ENCODE measurements at regions not wholly inside any gene's neighbourhood (a gene's known extent, or its start where the extent isn't known, plus 50 kb on each side); places are given as distances from the start of the nearest gene placed in this dataset.

- ChIA-PET POLR2A (no interaction called here), CTCF (interaction anchor here (1.0 kb wide), 1 partner anchor 17 kb away, joined by 3 read pairs; no protein-coding TSS in a partner anchor)
- no peak for TF ChIP-seq CTCF (IDR thresholded peaks at IDR 0.05; ENCODE audit: insufficient read depth, low read depth, low read length)
- H3K36me3 ChIP-seq (ENCODE audit: control insufficient read depth, insufficient read depth, low read length): no peaks in the 10 kb centered on the region
- H3K27me3 ChIP-seq (ENCODE audit: control insufficient read depth, insufficient read depth, low read length): no peaks in the 10 kb centered on the region
- no peak for DNase-seq (ENCODE audit: low read depth)
- H3K4me3 ChIP-seq (ENCODE audit: low read depth, low read length): no peak overlapping the region
These were observed 194.3 kb upstream of the IGFBP3 start for GRCh38 chr7:46115410-46115809.

GRCh38 chr7:46109437-46109836 lies 188.4 kb upstream of the IGFBP3 start:
- no peaks in the 10 kb centered on the region for H3K36me3 ChIP-seq (ENCODE audit: control insufficient read depth, insufficient read depth, low read length)
- no peak for DNase-seq (ENCODE audit: low read depth)
- no peak overlapping the region for H3K4me3 ChIP-seq (ENCODE audit: low read depth, low read length)
- POLR2A ChIA-PET: no interaction called here
- no peak for TF ChIP-seq CTCF (IDR thresholded peaks at IDR 0.05; ENCODE audit: insufficient read depth, low read depth, low read length)
- CTCF ChIA-PET: no interaction called here
- 0 out of 2 replicates have a peak, but pooled peaks cover 3% of the 10 kb centered on the region for H3K27me3 ChIP-seq (ENCODE audit: control insufficient read depth, insufficient read depth, low read length)

- TF ChIP-seq CTCF (IDR thresholded peaks at IDR 0.05; ENCODE audit: insufficient read depth, low read depth, low read length): no peak
- CTCF ChIA-PET: no interaction called here
- DNase-seq (ENCODE audit: low read depth): no peak
- H3K4me3 ChIP-seq (ENCODE audit: low read depth, low read length): no peak overlapping the region
- POLR2A ChIA-PET: no interaction called here
- no peaks in the 10 kb centered on the region for H3K36me3 ChIP-seq (ENCODE audit: control insufficient read depth, insufficient read depth, low read length)
- H3K27me3 ChIP-seq (ENCODE audit: control insufficient read depth, insufficient read depth, low read length): 0 out of 2 replicates have a peak, but pooled peaks cover 3% of the 10 kb centered on the region
These were observed 187.2 kb upstream of the IGFBP3 start for GRCh38 chr7:46108272-46108671.

- POLR2A ChIA-PET: no interaction called here
- DNase-seq (ENCODE audit: low read depth): no peak
- CTCF ChIA-PET: interaction anchor here (0.6 to 1.0 kb wide), 2 partner anchors 9 to 87 kb away, joined by 4 to 5 read pairs; no protein-coding TSS in a partner anchor
- no peak overlapping the region for H3K4me3 ChIP-seq (ENCODE audit: low read depth, low read length)
- H3K27me3 ChIP-seq (ENCODE audit: control insufficient read depth, insufficient read depth, low read length): 0 out of 2 replicates have a peak, but pooled peaks cover 3% of the 10 kb centered on the region
- no peaks in the 10 kb centered on the region for H3K36me3 ChIP-seq (ENCODE audit: control insufficient read depth, insufficient read depth, low read length)
- TF ChIP-seq CTCF (IDR thresholded peaks at IDR 0.05; ENCODE audit: insufficient read depth, low read depth, low read length): no peak
These were observed 186.6 kb upstream of the IGFBP3 start for GRCh38 chr7:46107610-46108217.

- TF ChIP-seq CTCF (IDR thresholded peaks at IDR 0.05; ENCODE audit: insufficient read depth, low read depth, low read length): no peak
- no peaks in the 10 kb centered on the region for H3K27me3 ChIP-seq (ENCODE audit: control insufficient read depth, insufficient read depth, low read length)
- POLR2A ChIA-PET: no interaction called here
- H3K4me3 ChIP-seq (ENCODE audit: low read depth, low read length): no peak overlapping the region
- H3K36me3 ChIP-seq (ENCODE audit: control insufficient read depth, insufficient read depth, low read length): no peaks in the 10 kb centered on the region
- CTCF ChIA-PET: interaction anchor here (1.8 kb wide), 1 partner anchor 177 kb away, joined by 4 read pairs; no protein-coding TSS in a partner anchor
- DNase-seq (ENCODE audit: low read depth): no peak
These were observed 179.4 kb upstream of the IGFBP3 start for GRCh38 chr7:46100521-46100920.
